Neutrophil (primary cell): ENCODE measurements at regions not wholly inside any gene's neighbourhood (a gene's known extent, or its start where the extent isn't known, plus 50 kb on each side); places are given as distances from the start of the nearest gene placed in this dataset.

Experiments used
- H3K27ac ChIP-seq: fragments of 200-600 bp; sonication (generic); 2 replicates; pipeline ENCODE4 v1.5.1; 2016; ENCODE audit warnings: mild to moderate bottlenecking, moderate library complexity
- H3K27me3 ChIP-seq: fragments of 200-600 bp; sonication (generic); 2 replicates; pipeline ENCODE4 v1.6.0; 2016; ENCODE audit warnings: mild to moderate bottlenecking
- H3K36me3 ChIP-seq: fragments of 200-600 bp; sonication (generic); 2 replicates; pipeline ENCODE4 v1.5.1; 2017
- H3K4me1 ChIP-seq, 2 experiments: fragments of 200-600 bp in 1 of 2; sonication (generic) in 1 of 2; 1 replicate in 1 of 2; 2 replicates in 1 of 2; pipeline versions ENCODE4 v1.5.1 to v1.6.1; 2013 to 2016; ENCODE audit warnings: low read depth in 1 of 2, low read length in 1 of 2, mild to moderate bottlenecking in 1 of 2, moderate library complexity in 1 of 2; ENCODE audit not compliant: control insufficient read depth in 1 of 2, insufficient read depth in 1 of 2
- H3K4me3 ChIP-seq, 2 experiments: fragments of 200-600 bp in 1 of 2; sonication (generic) in 1 of 2; 1 replicate in 1 of 2; 2 replicates in 1 of 2; pipeline ENCODE4 v1.5.1; 2013 to 2016; ENCODE audit warnings: low read depth in 1 of 2, low read length in 1 of 2, mild to moderate bottlenecking in 1 of 2, moderate library complexity in 1 of 2
- H3K9me3 ChIP-seq: fragments of 200-600 bp; sonication (generic); 2 replicates; pipeline ENCODE4 v1.5.1; 2016
- TF ChIP-seq, protein P1 (sequence below): fragments of 200-600 bp; sonication (generic); IDR thresholded peaks from 2 replicates; pipeline ENCODE4 v1.5.1; 2016; ENCODE audit warnings: antibody characterized with exemption

- Histone ChIP-seq H3K27me3 (no peaks in the 10 kb centered on the region), H3K4me1 (no peaks in the 10 kb centered on the region), H3K36me3 (no peaks in the 10 kb centered on the region), H3K9me3 (no peaks in the 10 kb centered on the region), H3K4me3 (no peak overlapping the region), H3K27ac (no peak overlapping the region)
- TF ChIP-seq, protein P1, sequence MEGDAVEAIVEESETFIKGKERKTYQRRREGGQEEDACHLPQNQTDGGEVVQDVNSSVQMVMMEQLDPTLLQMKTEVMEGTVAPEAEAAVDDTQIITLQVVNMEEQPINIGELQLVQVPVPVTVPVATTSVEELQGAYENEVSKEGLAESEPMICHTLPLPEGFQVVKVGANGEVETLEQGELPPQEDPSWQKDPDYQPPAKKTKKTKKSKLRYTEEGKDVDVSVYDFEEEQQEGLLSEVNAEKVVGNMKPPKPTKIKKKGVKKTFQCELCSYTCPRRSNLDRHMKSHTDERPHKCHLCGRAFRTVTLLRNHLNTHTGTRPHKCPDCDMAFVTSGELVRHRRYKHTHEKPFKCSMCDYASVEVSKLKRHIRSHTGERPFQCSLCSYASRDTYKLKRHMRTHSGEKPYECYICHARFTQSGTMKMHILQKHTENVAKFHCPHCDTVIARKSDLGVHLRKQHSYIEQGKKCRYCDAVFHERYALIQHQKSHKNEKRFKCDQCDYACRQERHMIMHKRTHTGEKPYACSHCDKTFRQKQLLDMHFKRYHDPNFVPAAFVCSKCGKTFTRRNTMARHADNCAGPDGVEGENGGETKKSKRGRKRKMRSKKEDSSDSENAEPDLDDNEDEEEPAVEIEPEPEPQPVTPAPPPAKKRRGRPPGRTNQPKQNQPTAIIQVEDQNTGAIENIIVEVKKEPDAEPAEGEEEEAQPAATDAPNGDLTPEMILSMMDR = no peak
Observed at GRCh38 chr2:238730001-238730669, 117.8 kb upstream of the TWIST2 start.

DNA sequence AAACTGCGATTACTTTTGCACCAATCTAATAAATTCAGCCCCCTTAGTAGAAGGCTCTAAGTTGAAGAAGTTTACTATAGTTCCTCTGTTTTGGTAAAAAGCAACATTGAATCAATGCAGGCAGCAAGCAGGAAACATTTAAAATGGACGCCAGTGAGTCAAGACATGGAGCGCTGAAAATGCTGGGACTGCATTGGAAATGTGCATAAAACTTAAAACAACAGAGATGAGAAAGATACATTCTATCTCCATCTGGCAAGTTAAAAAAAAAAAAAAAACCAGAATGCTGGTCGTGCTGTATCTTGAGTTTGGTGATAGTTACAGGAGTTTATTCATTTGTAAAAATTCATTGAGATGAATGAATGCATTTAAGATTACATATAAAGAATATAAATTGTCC lies 117.0 kb upstream of the TWIST2 start:
- Histone ChIP-seq H3K27ac (no peak overlapping the region), H3K36me3 (no peaks in the 10 kb centered on the region), H3K9me3 (no peaks in the 10 kb centered on the region), H3K4me3 (no peak overlapping the region), H3K4me1 (no peaks in the 10 kb centered on the region), H3K27me3 (no peaks in the 10 kb centered on the region)
- TF ChIP-seq, protein P1 = no peak

DNA sequence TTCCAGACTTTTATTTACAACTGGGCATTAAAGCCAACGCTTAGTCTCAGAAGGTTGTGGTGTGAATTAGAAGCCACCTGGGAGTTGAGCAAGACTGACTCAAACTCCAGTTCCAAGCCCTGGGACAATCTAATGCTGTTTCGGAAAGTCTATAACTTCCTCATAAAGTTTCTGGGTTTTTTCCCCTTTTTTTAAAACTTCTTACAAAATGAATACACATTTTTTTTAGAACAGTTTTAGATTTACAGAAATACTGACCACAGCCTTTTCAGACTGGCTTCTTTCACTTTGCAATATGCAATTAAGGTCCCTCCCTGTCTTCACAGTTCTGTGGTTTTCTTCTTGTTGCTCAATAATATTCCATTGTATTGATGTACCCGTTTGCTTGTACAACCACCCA lies 115.9 kb upstream of the TWIST2 start:
- Histone ChIP-seq H3K27me3 (no peaks in the 10 kb centered on the region), H3K36me3 (no peaks in the 10 kb centered on the region), H3K9me3 (no peaks in the 10 kb centered on the region), H3K4me3 (no peak overlapping the region), H3K27ac (no peak overlapping the region), H3K4me1 (no peaks in the 10 kb centered on the region)
- TF ChIP-seq, protein P1 = no peak

DNA sequence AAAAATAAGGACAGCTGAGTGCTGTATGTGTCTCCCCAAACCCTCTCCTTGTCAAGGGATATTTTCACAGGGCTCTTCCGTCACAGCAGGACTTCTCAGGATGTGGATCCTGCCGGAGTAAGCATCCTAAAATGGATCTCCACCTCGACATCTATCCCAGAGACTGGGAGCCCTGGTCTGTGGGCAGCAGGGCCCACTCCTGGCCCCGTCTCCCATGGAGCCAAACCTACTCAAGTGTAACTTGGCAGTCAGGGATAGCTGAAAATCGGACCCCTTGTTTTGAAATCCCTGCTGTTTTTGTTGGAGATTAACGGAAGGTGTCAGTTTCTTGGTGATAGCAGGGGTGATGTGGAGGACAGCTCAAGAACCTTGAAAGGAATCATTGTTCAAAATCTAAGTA lies 109.0 kb upstream of the TWIST2 start:
- Histone ChIP-seq H3K27me3 (no peaks in the 10 kb centered on the region), H3K4me1 (no peaks in the 10 kb centered on the region), H3K4me3 (no peak overlapping the region), H3K36me3 (no peaks in the 10 kb centered on the region), H3K9me3 (no peaks in the 10 kb centered on the region), H3K27ac (no peak overlapping the region)
- TF ChIP-seq, protein P1 = no peak

GRCh38 chr2:238739668-238740067 lies 108.2 kb upstream of the TWIST2 start:
- Histone ChIP-seq H3K4me1 (no peaks in the 10 kb centered on the region), H3K36me3 (no peaks in the 10 kb centered on the region), H3K9me3 (no peaks in the 10 kb centered on the region), H3K27ac (no peak overlapping the region), H3K27me3 (no peaks in the 10 kb centered on the region), H3K4me3 (no peak overlapping the region)
- TF ChIP-seq, protein P1 = no peak
